HL-60 (cell line): ENCODE measurements at regions not wholly inside any gene's neighbourhood (a gene's known extent, or its start where the extent isn't known, plus 50 kb on each side); places are given as distances from the start of the nearest gene placed in this dataset.

ENCODE experiments used
- CTCF ChIP-seq: IDR thresholded peaks from one replicate; pipeline ENCODE4 v1.5.1; 2011; ENCODE audit warnings: low read length, control low read depth, inconsistent platforms; ENCODE audit not compliant: insufficient read depth
- GABPA ChIP-seq: IDR thresholded peaks from 2 replicates; pipeline ENCODE4 v1.6.1; 2012; ENCODE audit warnings: low read depth
- POLR2AphosphoS5 ChIP-seq: IDR thresholded peaks from 2 replicates; pipeline ENCODE4 v1.6.1; 2012; ENCODE audit warnings: low read depth
- REST ChIP-seq: IDR thresholded peaks from 2 replicates; pipeline ENCODE4 v1.6.1; 2012; ENCODE audit warnings: low read depth; ENCODE audit not compliant: insufficient replicate concordance

- TF ChIP-seq CTCF (no peak), GABPA (no peak), POLR2AphosphoS5 (no peak), REST (no peak)
Measured at GRCh38 chr12:85448031-85448430, 168.0 kb downstream of the ALX1 start.
